Gastrocnemius medialis (tissue), 4 donors: ENCODE measurements at regions not wholly inside any gene's neighbourhood (a gene's known extent, or its start where the extent isn't known, plus 50 kb on each side); places are given as distances from the start of the nearest gene placed in this dataset.

Source experiments
- ATAC-seq, 2 donors: fragments of 150-250 bp; one replicate each; pipeline ENCODE4 v1.9.1; 2016
- DNase-seq, 2 donors: peaks; one replicate each; pipeline ENCODE4 v3.0.0-alpha.2; 2019
- H3K27ac ChIP-seq, 4 donors: fragments of 200-600 bp; sonication (generic); 1 replicate in 1 of 4; 2 replicates in 3 of 4; pipeline ENCODE4 v1.5.1; 2016 to 2018; ENCODE audit warnings: mild to moderate bottlenecking in 2 of 4, moderate library complexity in 1 of 4
- H3K27me3 ChIP-seq, 3 donors: fragments of 200-600 bp; sonication (generic) in 2 of 3; 1 replicate in 1 of 3; 2 replicates in 2 of 3; pipeline versions ENCODE4 v1.5.1 to v1.6.0; 2016 to 2019; ENCODE audit warnings: mild to moderate bottlenecking in 1 of 3, moderate library complexity in 1 of 3
- H3K36me3 ChIP-seq, 2 donors: fragments of 200-600 bp; sonication (generic) in 1 of 2; one replicate each; pipeline ENCODE4 v1.5.1; 2017 to 2018
- H3K4me1 ChIP-seq, 2 donors: fragments of 200-600 bp; sonication (generic) in 1 of 2; one replicate each; pipeline ENCODE4 v1.5.1; 2016 to 2017; ENCODE audit warnings: mild to moderate bottlenecking in 2 of 2
- H3K4me3 ChIP-seq, 4 donors: fragments of 200-600 bp; sonication (generic) in 3 of 4; 1 replicate in 1 of 4; 2 replicates in 3 of 4; pipeline ENCODE4 v1.5.1; 2016 to 2019; ENCODE audit warnings: mild to moderate bottlenecking in 2 of 4
- H3K9me3 ChIP-seq, 3 donors: fragments of 200-600 bp; sonication (generic) in 2 of 3; 1 replicate in 1 of 3; 2 replicates in 2 of 3; pipeline ENCODE4 v1.5.1; 2016 to 2019
- CTCF ChIP-seq, 5 experiments: fragments of 450-650 bp in 3 of 5; fragments of 200-600 bp in 2 of 5; sonication (generic) in 2 of 5; IDR thresholded peaks in 4 of 5; conservative IDR thresholded peaks in 1 of 5; 1 replicate in 4 of 5; 2 replicates in 1 of 5; pipeline ENCODE4 v1.5.1; 2016 to 2019; ENCODE audit warnings: antibody characterized with exemption in 5 of 5, mild to moderate bottlenecking in 3 of 5, moderate library complexity in 3 of 5
- POLR2A ChIP-seq, 2 donors: fragments of 450-650 bp; IDR thresholded peaks; one replicate each; pipeline ENCODE4 v1.6.1; 2017; ENCODE audit warnings: antibody characterized with exemption in 2 of 2, mild to moderate bottlenecking in 2 of 2, moderate library complexity in 2 of 2
- in situ Hi-C, 4 donors: fragments of 200-750 bp; cut with MboI; loops; one replicate each; pipeline versions ENCODE4 v1.15.0 to v1.8.0; 2017; ENCODE audit warnings: low sequenced_read_pairs in 4 of 4
- intact Hi-C: fragments of 100-400 bp; cut with DNase I; formaldehyde crosslinking; loops from one replicate; pipeline ENCODE4 v1.15.1; 2023; ENCODE audit warnings: low total_unique reads

- in situ Hi-C loops (no loop called here), intact Hi-C loops (no loop called here)
Observed at GRCh38 chr1:188043536-188044245, 1214.9 kb downstream of the PLA2G4A start.

GRCh38 chr1:188050250-188050649 lies 1221.5 kb downstream of the PLA2G4A start:
- H3K36me3 ChIP-seq: no peaks in the 10 kb centered on the region
- no peak for DNase-seq
- no peak overlapping the region for H3K4me3 ChIP-seq
- ATAC-seq: no peak
- intact Hi-C loops: no loop called here
- H3K4me1 ChIP-seq: no peaks in the 10 kb centered on the region
- TF ChIP-seq POLR2A (IDR thresholded peaks at IDR 0.05) (no peak), CTCF (IDR thresholded peaks at IDR 0.05 in 4 of 5, conservative IDR thresholded peaks at IDR 0.05 in 1 of 5) (no peak)
- no peaks in the 10 kb centered on the region for H3K9me3 ChIP-seq
- H3K27me3 ChIP-seq: no peaks in the 10 kb centered on the region
- no peak overlapping the region for H3K27ac ChIP-seq
- in situ Hi-C loops: no loop called here

More at GRCh38 chr1:188043536-188044245, 1214.9 kb downstream of the PLA2G4A start:
- DNase-seq: no peak
- Histone ChIP-seq H3K27me3 (no peaks in the 10 kb centered on the region), H3K27ac (no peak overlapping the region), H3K4me1 (no peaks in the 10 kb centered on the region), H3K9me3 (no peaks in the 10 kb centered on the region), H3K36me3 (no peaks in the 10 kb centered on the region), H3K4me3 (no peak overlapping the region)
- ATAC-seq: no peak
- TF ChIP-seq POLR2A (IDR thresholded peaks at IDR 0.05) (no peak), CTCF (IDR thresholded peaks at IDR 0.05 in 4 of 5, conservative IDR thresholded peaks at IDR 0.05 in 1 of 5) (no peak)

GRCh38 chr1:188056011-188056410 lies 1227.3 kb downstream of the PLA2G4A start:
- ATAC-seq (no peak), DNase-seq (no peak)
- no peaks in the 10 kb centered on the region for H3K27me3 ChIP-seq
- no peaks in the 10 kb centered on the region for H3K9me3 ChIP-seq
- no peak overlapping the region for H3K27ac ChIP-seq
- TF ChIP-seq CTCF (IDR thresholded peaks at IDR 0.05 in 4 of 5, conservative IDR thresholded peaks at IDR 0.05 in 1 of 5) (no peak), POLR2A (IDR thresholded peaks at IDR 0.05) (no peak)
- in situ Hi-C loops: no loop called here
- no peaks in the 10 kb centered on the region for H3K4me1 ChIP-seq
- intact Hi-C loops: no loop called here
- H3K4me3 ChIP-seq: no peak overlapping the region
- no peaks in the 10 kb centered on the region for H3K36me3 ChIP-seq

GRCh38 chr1:188058801-188059200 lies 1230.1 kb downstream of the PLA2G4A start:
- Histone ChIP-seq H3K4me3 (no peak overlapping the region), H3K4me1 (no peaks in the 10 kb centered on the region), H3K27ac (no peak overlapping the region), H3K36me3 (no peaks in the 10 kb centered on the region), H3K9me3 (no peaks in the 10 kb centered on the region), H3K27me3 (no peaks in the 10 kb centered on the region)
- TF ChIP-seq POLR2A (IDR thresholded peaks at IDR 0.05): no peak
- TF ChIP-seq CTCF (IDR thresholded peaks at IDR 0.05 in 4 of 5, conservative IDR thresholded peaks at IDR 0.05 in 1 of 5): no peak
- DNase-seq (no peak), ATAC-seq (no peak)
- in situ Hi-C loops: no loop called here
- intact Hi-C loops: no loop called here

GRCh38 chr1:188061881-188062280 lies 1233.1 kb downstream of the PLA2G4A start:
- no peak for TF ChIP-seq POLR2A (IDR thresholded peaks at IDR 0.05)
- no peak for TF ChIP-seq CTCF (IDR thresholded peaks at IDR 0.05 in 4 of 5, conservative IDR thresholded peaks at IDR 0.05 in 1 of 5)
- H3K9me3 ChIP-seq: no peaks in the 10 kb centered on the region
- H3K4me3 ChIP-seq: no peak overlapping the region
- no peak overlapping the region for H3K27ac ChIP-seq
- intact Hi-C loops (no loop called here), in situ Hi-C loops (no loop called here)
- H3K4me1 ChIP-seq: no peaks in the 10 kb centered on the region
- no peak for DNase-seq
- H3K27me3 ChIP-seq: no peaks in the 10 kb centered on the region
- no peak for ATAC-seq
- no peaks in the 10 kb centered on the region for H3K36me3 ChIP-seq
